Activated T-helper 2 cell treated with anti-CD3 and anti-CD28 coated beads, Interferon-gamma antibody, Interleukin-2, Interleukin-4, amounts not matched to agents 10 μg/mL and 5 μg/mL and 100 μg/mL, durations not matched to agents 14 hours and 24 hours and 36 hours (primary cell): ENCODE measurements at regions not wholly inside any gene's neighbourhood (a gene's known extent, or its start where the extent isn't known, plus 50 kb on each side); places are given as distances from the start of the nearest gene placed in this dataset.

ENCODE experiments used
- DNase-seq: peaks from one replicate; pipeline ENCODE4 v3.0.0; 2021; ENCODE audit warnings: low spot score
- H3K27ac Mint-ChIP-seq: one replicate; pipeline ENCODE4 v1.8.0; 2021; ENCODE audit warnings: mixed read lengths
- H3K27me3 Mint-ChIP-seq: one replicate; pipeline ENCODE4 v1.8.0; 2021; ENCODE audit warnings: low read depth, mixed read lengths
- H3K36me3 Mint-ChIP-seq: one replicate; pipeline ENCODE4 v1.8.0; 2021; ENCODE audit warnings: low read depth, mixed read lengths
- H3K4me1 Mint-ChIP-seq: one replicate; pipeline ENCODE4 v1.8.0; 2021; ENCODE audit warnings: low read depth, mixed read lengths
- H3K4me3 Mint-ChIP-seq: one replicate; pipeline ENCODE4 v1.8.0; 2021; ENCODE audit warnings: low read depth, mild to moderate bottlenecking, moderate library complexity, mixed read lengths
- H3K9me3 Mint-ChIP-seq: one replicate; pipeline ENCODE4 v1.8.0; 2021; ENCODE audit warnings: mixed read lengths
- intact Hi-C: fragments of 100-400 bp; cut with micrococcal nuclease; formaldehyde crosslinking; loops from one replicate; pipeline ENCODE4 v1.15.1; 2023

DNA sequence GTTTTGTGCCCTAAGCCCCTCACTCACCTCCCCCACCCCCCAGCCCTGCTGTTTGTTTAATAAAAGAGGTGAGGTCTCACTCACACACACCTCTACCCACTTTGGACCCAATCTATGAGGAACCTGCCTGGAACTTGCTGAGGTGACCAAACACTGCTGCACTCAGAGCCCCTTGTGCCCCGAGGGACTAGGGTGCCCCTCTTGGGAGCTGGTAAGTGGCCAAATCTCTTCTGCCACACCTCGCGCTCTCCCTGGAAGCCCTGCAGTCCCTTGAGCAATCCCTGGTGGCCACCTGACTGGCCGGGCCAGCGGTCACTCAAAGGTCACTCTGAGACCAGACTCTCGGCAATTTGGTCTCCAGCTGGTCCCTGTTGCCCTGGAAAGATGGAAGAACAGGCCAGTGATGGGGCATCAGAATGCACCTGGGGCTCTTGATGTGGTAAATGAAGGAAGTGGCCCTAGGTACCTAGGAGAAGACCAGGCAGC lies 157.2 kb downstream of the MED10 start:
- no peak for DNase-seq
- Mint-ChIP-seq H3K4me3 (no peak overlapping the region), H3K27me3 (no peaks in the 10 kb centered on the region), H3K4me1 (no peaks in the 10 kb centered on the region), H3K27ac (no peak overlapping the region), H3K36me3 (no peaks in the 10 kb centered on the region), H3K9me3 (no peaks in the 10 kb centered on the region)
- intact Hi-C loops: no loop called here

DNA sequence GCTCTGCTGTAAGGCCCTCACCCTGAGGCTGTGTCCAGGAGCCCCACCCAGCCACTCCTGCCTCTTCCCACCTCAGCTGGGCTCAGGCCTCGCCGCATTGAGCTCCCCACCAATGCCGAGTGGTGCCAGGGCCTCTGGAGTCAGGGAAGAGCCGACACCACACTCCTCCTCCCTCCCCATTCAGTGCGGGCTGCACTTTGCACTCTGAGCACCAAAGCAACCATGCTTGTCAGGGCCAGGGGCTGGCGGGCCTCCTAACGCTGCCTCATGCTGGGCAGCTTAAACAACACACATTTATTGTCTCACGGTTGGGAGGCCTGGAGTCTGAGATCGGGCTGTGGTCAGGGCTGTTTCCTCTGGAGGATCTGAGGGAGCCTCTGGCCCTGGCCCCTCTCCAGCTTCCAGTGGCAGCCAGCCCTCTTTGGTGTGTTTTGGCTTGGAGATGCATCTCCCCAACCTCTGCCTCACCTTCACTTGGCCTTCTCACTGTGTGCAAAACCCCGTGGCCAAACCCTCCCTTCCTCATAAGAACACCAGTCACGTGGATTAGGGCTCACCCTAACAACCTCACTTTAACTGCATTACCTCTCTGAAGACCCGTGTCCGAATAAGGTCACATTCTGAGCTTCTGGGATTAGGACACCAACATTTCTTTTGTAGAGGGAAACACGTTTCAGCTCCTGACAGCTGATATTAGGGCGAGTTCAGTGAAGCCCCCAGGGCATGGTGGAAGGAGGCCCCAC lies 157.8 kb downstream of the MED10 start:
- H3K4me3 Mint-ChIP-seq: no peak overlapping the region
- no peaks in the 10 kb centered on the region for H3K4me1 Mint-ChIP-seq
- DNase-seq: no peak
- intact Hi-C loops: no loop called here
- no peak overlapping the region for H3K27ac Mint-ChIP-seq
- no peaks in the 10 kb centered on the region for H3K27me3 Mint-ChIP-seq
- H3K36me3 Mint-ChIP-seq: no peaks in the 10 kb centered on the region
- H3K9me3 Mint-ChIP-seq: no peaks in the 10 kb centered on the region

GRCh38 chr5:6218517-6218916 lies 159.8 kb downstream of the MED10 start:
- Mint-ChIP-seq H3K27me3 (no peaks in the 10 kb centered on the region), H3K27ac (no peak overlapping the region), H3K4me3 (no peak overlapping the region), H3K9me3 (no peaks in the 10 kb centered on the region), H3K36me3 (no peaks in the 10 kb centered on the region), H3K4me1 (no peaks in the 10 kb centered on the region)
- no peak for DNase-seq
- intact Hi-C loops: no loop called here

- no peaks in the 10 kb centered on the region for H3K4me1 Mint-ChIP-seq
- H3K27me3 Mint-ChIP-seq: no peaks in the 10 kb centered on the region
- no peaks in the 10 kb centered on the region for H3K36me3 Mint-ChIP-seq
- intact Hi-C loops: no loop called here
- no peak overlapping the region for H3K27ac Mint-ChIP-seq
- H3K9me3 Mint-ChIP-seq: no peaks in the 10 kb centered on the region
- DNase-seq: no peak
- no peak overlapping the region for H3K4me3 Mint-ChIP-seq
Observed at GRCh38 chr5:6218116-6218515, 160.2 kb downstream of the MED10 start.

GRCh38 chr5:6216471-6217075 lies 161.8 kb downstream of the MED10 start:
- H3K4me3 Mint-ChIP-seq: no peak overlapping the region
- H3K36me3 Mint-ChIP-seq: no peaks in the 10 kb centered on the region

GRCh38 chr5:6215891-6216290 lies 162.5 kb downstream of the MED10 start:
- Mint-ChIP-seq H3K27ac (no peak overlapping the region), H3K36me3 (no peaks in the 10 kb centered on the region)
- intact Hi-C loops: no loop called here

More at GRCh38 chr5:6216471-6217075, 161.8 kb downstream of the MED10 start:
- H3K27me3 Mint-ChIP-seq: no peaks in the 10 kb centered on the region
- no peak for DNase-seq
- no peak overlapping the region for H3K27ac Mint-ChIP-seq
- H3K9me3 Mint-ChIP-seq: no peaks in the 10 kb centered on the region
- intact Hi-C loops: no loop called here
- H3K4me1 Mint-ChIP-seq: no peaks in the 10 kb centered on the region

GRCh38 chr5:6212244-6212643 lies 166.1 kb downstream of the MED10 start:
- Mint-ChIP-seq H3K4me1 (no peaks in the 10 kb centered on the region), H3K4me3 (no peak overlapping the region), H3K27me3 (no peaks in the 10 kb centered on the region), H3K27ac (no peak overlapping the region), H3K9me3 (no peaks in the 10 kb centered on the region), H3K36me3 (no peaks in the 10 kb centered on the region)
- no peak for DNase-seq
- intact Hi-C loops: no loop called here

More at GRCh38 chr5:6215891-6216290, 162.5 kb downstream of the MED10 start:
- H3K27me3 Mint-ChIP-seq: no peaks in the 10 kb centered on the region
- no peaks in the 10 kb centered on the region for H3K4me1 Mint-ChIP-seq
- H3K9me3 Mint-ChIP-seq: no peaks in the 10 kb centered on the region
- no peak overlapping the region for H3K4me3 Mint-ChIP-seq
- DNase-seq: no peak

GRCh38 chr5:6206501-6206900 lies 171.8 kb downstream of the MED10 start:
- DNase-seq: no peak
- Mint-ChIP-seq H3K4me1 (no peaks in the 10 kb centered on the region), H3K27me3 (no peaks in the 10 kb centered on the region), H3K9me3 (no peaks in the 10 kb centered on the region), H3K36me3 (no peaks in the 10 kb centered on the region), H3K4me3 (no peak overlapping the region), H3K27ac (no peak overlapping the region)
- intact Hi-C loops: no loop called here

- no peak for DNase-seq
- H3K4me1 Mint-ChIP-seq: no peaks in the 10 kb centered on the region
- no peak overlapping the region for H3K4me3 Mint-ChIP-seq
- no peaks in the 10 kb centered on the region for H3K36me3 Mint-ChIP-seq
- intact Hi-C loops: no loop called here
- no peak overlapping the region for H3K27ac Mint-ChIP-seq
- H3K27me3 Mint-ChIP-seq: no peaks in the 10 kb centered on the region
- H3K9me3 Mint-ChIP-seq: no peaks in the 10 kb centered on the region
Observed at GRCh38 chr5:6202968-6203365, 175.4 kb downstream of the MED10 start.

- no peak for DNase-seq
- Mint-ChIP-seq H3K9me3 (no peaks in the 10 kb centered on the region), H3K4me3 (no peak overlapping the region), H3K4me1 (no peaks in the 10 kb centered on the region), H3K36me3 (no peaks in the 10 kb centered on the region), H3K27ac (no peak overlapping the region), H3K27me3 (no peaks in the 10 kb centered on the region)
- intact Hi-C loops: no loop called here
Observed at GRCh38 chr5:6202149-6202967, 176.0 kb downstream of the MED10 start.

- H3K4me3 Mint-ChIP-seq: no peak overlapping the region
- no peaks in the 10 kb centered on the region for H3K9me3 Mint-ChIP-seq
- no peaks in the 10 kb centered on the region for H3K4me1 Mint-ChIP-seq
- H3K36me3 Mint-ChIP-seq: no peaks in the 10 kb centered on the region
- no peaks in the 10 kb centered on the region for H3K27me3 Mint-ChIP-seq
- H3K27ac Mint-ChIP-seq: no peak overlapping the region
- DNase-seq: no peak
- intact Hi-C loops: no loop called here
Observed at GRCh38 chr5:6201631-6202030, 176.7 kb downstream of the MED10 start.

DNA sequence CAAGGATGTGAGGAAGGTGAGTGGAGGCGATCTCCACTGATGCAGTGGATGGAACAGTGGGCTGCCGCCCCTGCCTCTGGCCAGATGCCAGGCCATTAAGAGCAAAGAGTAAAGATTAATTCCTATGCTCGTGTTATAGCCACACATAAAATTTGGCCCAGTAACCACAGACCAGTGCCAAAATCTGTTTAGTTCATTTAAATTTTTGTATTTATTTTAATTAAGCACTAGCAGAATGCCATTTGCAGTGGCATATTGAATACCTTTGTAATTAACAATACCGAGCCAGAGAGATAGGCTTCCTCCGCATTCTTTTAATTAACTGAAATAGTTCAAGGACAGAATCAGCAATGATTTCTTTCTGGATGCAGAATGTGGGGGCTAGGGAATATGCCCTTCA lies 179.8 kb downstream of the MED10 start:
- DNase-seq: no peak
- Mint-ChIP-seq H3K4me3 (no peak overlapping the region), H3K27ac (no peak overlapping the region), H3K4me1 (no peaks in the 10 kb centered on the region), H3K36me3 (no peaks in the 10 kb centered on the region), H3K9me3 (no peaks in the 10 kb centered on the region), H3K27me3 (no peaks in the 10 kb centered on the region)
- intact Hi-C loops: no loop called here

DNA sequence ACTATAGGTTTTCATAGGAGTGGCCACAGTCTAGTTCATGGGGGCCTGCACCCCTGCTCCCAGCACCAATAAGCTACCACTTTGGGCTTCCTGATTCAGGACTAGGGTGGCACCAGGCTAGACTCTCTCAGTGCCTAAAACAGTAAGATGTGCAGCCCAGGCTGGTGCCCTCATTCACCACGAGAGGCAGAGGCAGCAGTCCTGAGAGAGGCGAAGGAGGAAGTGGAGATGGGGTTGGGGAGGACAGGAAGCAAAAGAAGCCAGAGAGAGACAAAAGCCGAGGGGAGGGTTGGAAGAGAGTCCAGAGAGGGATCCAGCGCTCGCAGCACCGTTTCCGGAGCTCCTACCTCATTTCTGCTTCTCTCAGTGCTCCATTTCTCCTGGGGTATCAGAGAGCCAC lies 180.9 kb downstream of the MED10 start:
- Mint-ChIP-seq H3K36me3 (no peaks in the 10 kb centered on the region), H3K4me3 (no peak overlapping the region), H3K27ac (no peak overlapping the region), H3K9me3 (no peaks in the 10 kb centered on the region), H3K27me3 (no peaks in the 10 kb centered on the region), H3K4me1 (no peaks in the 10 kb centered on the region)
- DNase-seq: no peak
- intact Hi-C loops: no loop called here
